ENCODE measurements at regions not wholly inside any gene's neighbourhood (a gene's known extent, or its start where the extent isn't known, plus 50 kb on each side); places are given as distances from the start of the nearest gene placed in this dataset.
"Not testable (repeated sequence)": the region's sequence is repeated elsewhere in the genome, so short reads cannot be mapped to it uniquely, and the experiment has no call there.

DNA sequence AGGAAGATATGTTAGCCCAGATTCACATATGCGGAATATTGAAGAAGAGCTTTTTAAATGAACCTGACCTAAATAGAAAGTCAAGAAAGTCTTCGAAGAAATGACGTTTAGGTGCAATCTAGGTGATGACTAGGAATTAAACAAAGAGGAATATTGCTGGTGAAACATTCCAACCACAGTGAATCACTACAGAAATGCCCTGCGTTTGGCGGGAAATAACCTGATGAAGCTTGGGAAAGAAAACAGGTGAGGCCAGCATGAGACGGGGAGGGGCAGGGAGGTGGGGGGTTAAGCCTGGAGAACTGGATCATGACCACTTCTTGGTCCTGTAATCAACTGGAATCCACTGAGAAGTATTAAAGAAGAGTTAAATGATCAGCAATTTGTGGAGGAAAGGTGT, 299.4 kb upstream of the VSTM2A start:
- H3K4me3 ChIP-seq (ENCODE audit: low read depth, low read length): no peak overlapping the region

DNA sequence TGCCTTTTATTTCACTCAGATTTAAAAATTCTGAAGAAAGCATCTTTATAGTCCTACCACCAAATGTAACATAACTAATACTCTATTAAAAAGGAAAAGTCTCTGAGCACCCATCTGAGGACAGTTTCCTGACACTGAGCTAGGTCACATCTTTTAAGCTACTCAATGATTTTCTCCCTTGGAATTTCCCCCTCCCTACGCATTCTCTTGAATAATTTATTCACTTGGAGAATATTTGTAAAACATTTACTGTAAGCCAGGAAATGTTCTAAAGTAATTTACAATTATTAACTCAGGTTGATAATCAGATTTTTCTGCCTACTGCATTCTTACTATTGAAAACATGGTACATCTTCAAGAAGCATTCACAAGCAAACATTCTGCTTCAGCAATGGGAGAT, 297.2 kb upstream of the VSTM2A start:
- H3K4me3 ChIP-seq (ENCODE audit: low read depth, low read length): no peak overlapping the region

- no peak overlapping the region for H3K4me3 ChIP-seq (ENCODE audit: low read depth, low read length)
Observed at GRCh38 chr7:54249686-54250085, 292.5 kb upstream of the VSTM2A start.

DNA sequence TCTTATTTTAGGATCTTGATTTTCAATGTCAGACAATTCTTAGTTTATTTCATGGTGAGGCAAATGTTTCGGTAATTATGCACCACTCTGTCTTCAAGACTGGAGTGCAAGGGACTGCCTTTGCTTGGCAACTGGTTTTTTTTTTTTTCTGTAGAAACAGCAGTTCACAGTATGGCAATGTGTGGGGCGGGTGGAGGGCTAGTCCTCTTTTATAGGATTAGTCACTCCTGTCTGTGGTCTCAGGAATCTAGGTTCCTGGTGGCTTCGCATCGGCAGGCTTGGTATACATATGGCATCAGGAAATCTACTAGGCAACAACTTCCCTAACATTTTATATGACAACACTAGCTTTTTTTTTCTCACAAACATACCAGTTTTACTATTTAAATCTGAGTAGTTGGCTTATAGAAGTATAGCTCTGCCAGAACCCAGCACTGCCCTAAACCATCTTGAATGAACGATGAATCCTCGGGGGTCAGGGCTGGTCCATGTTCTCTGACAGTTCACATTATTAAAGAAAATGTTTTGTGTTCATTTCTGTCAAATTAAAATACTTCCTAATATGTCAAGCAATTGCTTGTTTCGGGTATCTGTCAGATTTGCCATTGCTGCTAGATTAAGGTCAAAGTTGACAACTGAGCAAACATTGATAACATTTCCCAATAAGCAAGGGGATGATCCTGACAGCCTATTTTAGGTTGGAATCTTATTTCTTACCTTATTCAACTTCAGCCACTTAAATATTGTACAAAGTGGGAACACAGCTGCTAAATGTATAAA, 289.7 kb upstream of the VSTM2A start:
- H3K4me3 ChIP-seq (ENCODE audit: low read depth, low read length): no peak overlapping the region

- H3K4me3 ChIP-seq (ENCODE audit: low read depth, low read length): no peak overlapping the region
Observed at GRCh38 chr7:54253036-54253373, 289.2 kb upstream of the VSTM2A start.

- no peak overlapping the region for H3K4me3 ChIP-seq (ENCODE audit: low read depth, low read length)
Observed at GRCh38 chr7:54255242-54255641, 286.9 kb upstream of the VSTM2A start.

DNA sequence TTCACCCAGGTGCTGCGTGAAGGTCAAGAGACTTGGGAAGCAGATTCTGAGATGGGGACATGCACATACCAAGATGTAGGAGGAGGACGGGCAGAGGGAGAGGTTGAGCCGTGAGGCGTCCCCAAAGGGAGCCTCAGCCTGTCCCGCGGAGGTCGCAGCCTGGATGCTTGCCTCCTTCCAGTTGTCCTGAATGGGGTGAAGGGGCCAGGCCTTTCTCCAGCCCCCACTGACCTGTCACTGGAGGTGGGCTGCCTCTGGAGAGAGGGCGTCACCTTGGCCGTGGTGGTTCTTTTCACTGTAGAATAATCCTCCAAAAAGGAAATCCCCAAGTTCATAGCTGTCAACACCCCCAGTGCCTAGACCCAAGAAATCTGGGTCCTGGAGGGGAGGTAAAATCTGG, 283.0 kb upstream of the VSTM2A start:
- no peak overlapping the region for H3K4me3 ChIP-seq (ENCODE audit: low read depth, low read length)

DNA sequence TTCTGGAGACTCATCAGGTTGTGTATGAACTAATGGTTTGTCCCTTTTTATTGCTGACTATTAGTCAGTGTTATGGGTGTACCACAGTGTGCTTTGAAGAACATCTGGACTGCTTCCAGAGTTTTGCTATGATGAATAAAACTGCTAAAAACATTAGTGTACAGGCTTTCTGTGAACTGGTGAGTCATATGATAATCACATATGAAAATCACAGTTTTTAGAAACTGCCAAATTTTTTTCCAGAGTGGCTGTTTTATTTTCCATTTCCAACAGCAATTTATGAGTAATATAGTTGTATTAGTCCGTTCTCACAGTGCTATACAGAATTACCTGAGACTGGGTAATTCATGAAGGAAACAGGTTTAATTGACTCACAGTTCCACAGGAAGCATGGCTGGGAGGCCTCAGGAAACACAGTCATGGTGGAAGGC, 281.2 kb upstream of the VSTM2A start:
- no peak overlapping the region for H3K4me3 ChIP-seq (ENCODE audit: low read depth, low read length)

DNA sequence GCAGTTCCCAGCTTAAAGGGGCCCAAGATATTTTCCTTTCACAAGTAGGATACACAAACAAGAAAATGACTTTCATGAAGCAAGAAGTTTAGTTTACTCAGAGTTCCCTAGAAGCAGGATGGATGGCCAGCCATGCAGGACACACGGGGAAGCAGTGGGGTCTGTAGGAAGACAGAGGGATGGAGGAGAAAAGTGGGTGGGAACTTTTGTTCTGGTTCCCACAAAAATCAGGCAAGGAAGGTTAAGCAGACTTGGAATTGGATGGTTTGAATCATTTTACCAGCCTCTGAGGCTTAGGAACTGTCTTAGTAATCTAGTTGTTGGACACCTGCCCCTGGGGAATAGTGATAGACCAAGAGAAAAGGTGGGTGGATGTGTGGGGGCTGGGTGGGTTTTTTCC, 263.3 kb upstream of the VSTM2A start:
- H3K4me3 ChIP-seq (ENCODE audit: low read depth, low read length): no peak overlapping the region

GRCh38 chr7:54292171-54292925, 249.8 kb upstream of the VSTM2A start:
- H3K4me3 ChIP-seq (ENCODE audit: low read depth, low read length): no peak overlapping the region

DNA sequence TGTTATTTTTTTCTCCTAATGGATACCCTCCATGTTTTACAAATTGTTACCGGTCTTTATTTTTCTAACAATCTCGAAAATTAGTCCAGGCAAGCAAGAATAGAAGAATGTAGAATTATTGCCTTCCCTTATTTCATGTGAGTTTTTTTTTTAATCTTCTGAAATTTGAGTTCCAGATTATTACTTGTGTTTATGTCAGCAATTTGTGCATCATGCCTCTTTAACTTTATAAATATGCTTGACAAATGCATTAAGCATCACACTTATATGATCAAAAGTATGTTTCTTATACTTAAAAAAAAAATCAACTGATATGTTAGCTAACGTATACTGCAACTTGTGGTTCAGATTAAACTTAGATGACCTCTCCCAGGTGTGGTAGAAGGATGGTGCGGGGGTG, 242.7 kb upstream of the VSTM2A start:
- H3K4me3 ChIP-seq (ENCODE audit: low read depth, low read length): no peak overlapping the region

GRCh38 chr7:54315955-54316354, 226.2 kb upstream of the VSTM2A start:
- H3K4me3 ChIP-seq (ENCODE audit: low read depth, low read length): not testable (repeated sequence)

GRCh38 chr7:54326592-54327167, 215.5 kb upstream of the VSTM2A start:
- no peak overlapping the region for H3K4me3 ChIP-seq (ENCODE audit: low read depth, low read length)

DNA sequence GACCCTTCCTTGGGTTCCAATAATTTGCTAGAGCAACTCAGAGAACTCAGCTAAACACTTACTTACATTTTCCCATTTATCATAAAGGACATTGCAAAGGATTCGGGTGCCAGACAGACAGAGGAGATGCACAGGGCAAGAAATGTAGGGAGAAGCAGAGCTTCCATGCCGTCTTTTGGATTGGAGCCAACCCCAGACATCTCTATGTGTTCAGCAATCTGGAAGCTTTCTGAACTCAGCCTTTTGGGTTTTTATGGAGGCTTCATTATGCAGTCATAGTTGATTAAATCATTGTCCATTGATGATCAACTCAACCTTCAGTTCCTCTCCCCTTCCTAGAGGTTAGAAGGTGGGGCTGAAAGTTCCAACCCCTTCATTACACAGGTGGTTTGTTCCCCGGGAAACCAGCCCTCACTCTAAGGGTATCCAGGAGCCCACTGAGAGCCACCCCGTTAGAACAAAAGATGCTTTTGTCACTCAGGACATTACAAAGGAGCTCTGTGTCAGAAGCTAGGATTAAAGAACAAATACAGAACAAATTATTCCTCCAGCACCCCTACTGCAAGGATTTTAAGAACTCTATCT, 211.9 kb upstream of the VSTM2A start:
- H3K4me3 ChIP-seq (ENCODE audit: low read depth, low read length): no peak overlapping the region

DNA sequence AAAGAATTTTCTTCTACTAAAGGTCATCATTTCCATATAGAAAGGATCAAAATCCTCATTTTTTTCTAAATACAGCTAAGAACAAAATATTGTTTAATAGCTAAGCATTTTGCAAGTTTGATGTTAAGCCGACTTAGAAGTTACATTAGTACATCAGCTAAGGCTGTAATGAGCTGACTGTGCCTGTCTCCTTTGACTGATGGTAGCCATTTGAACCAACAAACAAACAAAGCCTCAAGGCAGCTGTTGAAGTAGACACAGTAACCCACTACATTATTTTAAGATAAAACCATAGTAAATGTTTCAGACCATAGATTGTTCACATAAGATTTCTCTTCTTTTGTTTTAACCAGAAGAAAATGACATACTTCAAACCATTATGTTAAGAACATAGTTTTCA, 210.9 kb upstream of the VSTM2A start:
- no peak overlapping the region for H3K4me3 ChIP-seq (ENCODE audit: low read depth, low read length)

DNA sequence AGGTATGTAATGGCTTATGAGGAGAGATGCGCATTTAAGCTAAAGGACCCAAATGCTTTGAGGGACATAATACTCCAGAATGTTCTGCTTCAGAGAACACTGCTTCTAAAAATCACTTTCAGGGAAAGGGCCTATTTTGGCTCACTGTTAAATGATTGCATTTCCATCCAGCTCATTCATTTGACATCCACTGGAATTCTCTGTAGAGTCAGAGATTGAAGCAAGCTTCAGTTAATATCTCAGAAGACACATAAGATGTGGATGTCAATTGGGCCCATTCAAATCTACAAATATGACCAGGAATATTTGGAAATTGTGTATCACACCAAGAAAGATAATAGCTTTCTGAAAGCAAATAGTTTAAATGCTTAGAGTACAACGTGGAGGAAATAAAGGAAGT, 209.9 kb upstream of the VSTM2A start:
- H3K4me3 ChIP-seq (ENCODE audit: low read depth, low read length): no peak overlapping the region

DNA sequence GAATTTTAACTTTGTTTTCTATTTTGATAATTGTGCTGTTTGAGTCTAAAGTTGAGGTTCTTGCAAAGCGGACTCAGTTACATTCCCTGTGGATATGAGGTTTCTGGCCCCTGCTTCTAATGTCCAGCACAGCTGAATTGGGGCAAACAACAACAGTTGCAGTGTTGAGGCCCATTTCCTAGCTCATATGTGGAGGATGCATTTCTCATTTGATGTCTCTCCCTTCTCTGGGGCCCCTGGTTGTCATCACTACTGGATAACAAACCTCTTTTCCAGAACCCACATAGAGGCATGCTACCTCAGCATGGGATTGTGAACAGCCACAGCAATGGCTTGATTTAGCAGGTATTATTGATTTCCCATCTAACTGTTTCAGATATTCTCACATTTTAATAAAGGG, 208.2 kb upstream of the VSTM2A start:
- H3K4me3 ChIP-seq (ENCODE audit: low read depth, low read length): no peak overlapping the region

GRCh38 chr7:54336800-54337199, 205.4 kb upstream of the VSTM2A start:
- H3K4me3 ChIP-seq (ENCODE audit: low read depth, low read length): no peak overlapping the region

GRCh38 chr7:54337466-54337865, 204.7 kb upstream of the VSTM2A start:
- no peak overlapping the region for H3K4me3 ChIP-seq (ENCODE audit: low read depth, low read length)

DNA sequence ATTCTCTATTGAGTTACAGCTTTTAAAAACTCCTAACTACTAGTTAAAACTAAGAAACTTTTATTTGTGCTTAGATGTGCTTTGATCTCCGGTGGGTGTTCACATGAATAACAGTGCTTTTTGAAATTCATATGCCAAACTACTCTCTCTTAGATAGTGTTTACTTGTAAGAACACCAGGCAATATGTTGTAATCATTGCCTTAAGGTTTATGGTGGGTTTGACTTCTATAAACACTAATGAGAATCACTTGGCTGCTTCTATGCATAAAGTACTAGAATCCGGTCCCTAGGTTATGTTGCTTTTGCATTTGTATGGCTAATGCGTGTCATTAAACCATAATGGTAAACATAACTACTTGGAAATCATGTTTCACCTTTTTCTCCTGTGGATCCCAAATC, 203.9 kb upstream of the VSTM2A start:
- no peak overlapping the region for H3K4me3 ChIP-seq (ENCODE audit: low read depth, low read length)

- no peak overlapping the region for H3K4me3 ChIP-seq (ENCODE audit: low read depth, low read length)
Observed at GRCh38 chr7:54339073-54339472, 203.1 kb upstream of the VSTM2A start.

DNA sequence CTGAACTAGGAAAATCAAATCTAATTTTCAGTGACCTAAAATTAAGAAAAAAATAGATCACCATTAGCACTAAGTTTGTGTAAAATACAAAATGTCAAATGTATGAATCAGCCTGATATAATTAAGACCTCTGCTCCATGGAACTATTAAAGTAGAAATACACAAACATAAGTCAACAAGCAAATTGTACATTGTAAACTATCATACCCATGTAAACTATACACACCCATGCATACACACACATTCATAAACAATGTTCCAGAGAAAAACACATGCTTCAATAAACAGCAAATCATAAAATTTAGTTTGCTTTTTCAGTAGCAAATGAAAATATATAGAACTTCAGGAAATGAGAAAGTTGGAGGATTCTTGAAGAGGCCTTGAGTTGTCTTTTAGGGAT, 199.7 kb upstream of the VSTM2A start:
- no peak overlapping the region for H3K4me3 ChIP-seq (ENCODE audit: low read depth, low read length)

Measured in iPS-11a (cell line).